ENCODE measurements at regions not wholly inside any gene's neighbourhood (a gene's known extent, or its start where the extent isn't known, plus 50 kb on each side); places are given as distances from the start of the nearest gene placed in this dataset.

- ATAC-seq, result peak; percentile 80
- TF ChIP-seq CSDC2 (CRISPR knock-in tag; IDR thresholded peaks at IDR 0.05), result no peak
- no peak for TF ChIP-seq POU6F1 (CRISPR knock-in tag; IDR thresholded peaks at IDR 0.05; ENCODE audit: borderline replicate concordance, low read depth)
- TF ChIP-seq BACH2 (CRISPR knock-in tag; IDR thresholded peaks at IDR 0.05; ENCODE audit: borderline replicate concordance), result no peak
- no peak for TF ChIP-seq SNAI2 (CRISPR knock-in tag; IDR thresholded peaks at IDR 0.05)
- no peak for TF ChIP-seq ZNF8 (CRISPR knock-in tag; IDR thresholded peaks at IDR 0.05)
- TF ChIP-seq PPARA (CRISPR knock-in tag; IDR thresholded peaks at IDR 0.05; ENCODE audit: borderline replicate concordance), result no peak
- TF ChIP-seq ZNF565 (CRISPR knock-in tag; conservative IDR thresholded peaks at IDR 0.05; ENCODE audit: low read depth), result no peak
- TF ChIP-seq TSHZ2 (CRISPR knock-in tag; IDR thresholded peaks at IDR 0.05), result no peak
- no peak for TF ChIP-seq RARB (CRISPR knock-in tag; IDR thresholded peaks at IDR 0.05)
- no peak for TF ChIP-seq ZFP3 (CRISPR knock-in tag; IDR thresholded peaks at IDR 0.05)
- TF ChIP-seq CSRNP3 (CRISPR knock-in tag; IDR thresholded peaks at IDR 0.05), result no peak
- TF ChIP-seq ARNTL (CRISPR knock-in tag; IDR thresholded peaks at IDR 0.05; ENCODE audit: borderline replicate concordance, low read depth), result no peak
Measured at GRCh38 chr3:105274958-105275357, 91.8 kb upstream of the ALCAM start.

GRCh38 chr3:105277656-105278055 lies 89.1 kb upstream of the ALCAM start:
- TF ChIP-seq TSHZ2 (CRISPR knock-in tag; IDR thresholded peaks at IDR 0.05) (no peak), ISL1 (CRISPR knock-in tag; IDR thresholded peaks at IDR 0.05) (no peak), ZFP3 (CRISPR knock-in tag; IDR thresholded peaks at IDR 0.05) (no peak), SNAI2 (CRISPR knock-in tag; IDR thresholded peaks at IDR 0.05) (no peak), ZNF8 (CRISPR knock-in tag; IDR thresholded peaks at IDR 0.05) (no peak), POU6F1 (CRISPR knock-in tag; IDR thresholded peaks at IDR 0.05; ENCODE audit: borderline replicate concordance, low read depth) (no peak), TCF4 (CRISPR knock-in tag; IDR thresholded peaks at IDR 0.05; ENCODE audit: borderline replicate concordance) (no peak), ZC3H10 (CRISPR knock-in tag; IDR thresholded peaks at IDR 0.05) (no peak), ESRRG (CRISPR knock-in tag; IDR thresholded peaks at IDR 0.05) (no peak), ZFP30 (CRISPR knock-in tag; IDR thresholded peaks at IDR 0.05) (no peak), CREB5 (CRISPR knock-in tag; IDR thresholded peaks at IDR 0.05; ENCODE audit: low read depth) (no peak), BACH2 (CRISPR knock-in tag; IDR thresholded peaks at IDR 0.05; ENCODE audit: borderline replicate concordance) (no peak), PPARA (CRISPR knock-in tag; IDR thresholded peaks at IDR 0.05; ENCODE audit: borderline replicate concordance) (no peak), PATZ1 (CRISPR knock-in tag; IDR thresholded peaks at IDR 0.05; ENCODE audit: borderline replicate concordance) (no peak), RARB (CRISPR knock-in tag; IDR thresholded peaks at IDR 0.05) (no peak)
- ATAC-seq, result peak; percentile 66
